Fibroblast of villous mesenchyme (primary cell): ENCODE measurements at regions not wholly inside any gene's neighbourhood (a gene's known extent, or its start where the extent isn't known, plus 50 kb on each side); places are given as distances from the start of the nearest gene placed in this dataset.
"Not testable (repeated sequence)": the region's sequence is repeated elsewhere in the genome, so short reads cannot be mapped to it uniquely, and the experiment has no call there.

Source experiments
- DNase-seq: peaks from one replicate; pipeline ENCODE4 v3.0.0-alpha.2; 2010; ENCODE audit warnings: low read depth
- H3K4me3 ChIP-seq: 2 replicates; pipeline ENCODE4 v1.5.1; 2011; ENCODE audit warnings: low read depth, mild to moderate bottlenecking, low read length
- CTCF ChIP-seq: IDR thresholded peaks from 2 replicates; pipeline ENCODE4 v1.5.1; 2012; ENCODE audit warnings: low read depth, mild to moderate bottlenecking, low read length; ENCODE audit not compliant: insufficient read depth

GRCh38 chr11:56848141-56848809, 99.8 kb upstream of the OR9G4 start:
- DNase-seq, result no peak
- no peak overlapping the region for H3K4me3 ChIP-seq
- TF ChIP-seq CTCF, result no peak

- TF ChIP-seq CTCF, result no peak
- no peak overlapping the region for H3K4me3 ChIP-seq
- no peak for DNase-seq
These were observed 98.4 kb upstream of the OR9G4 start for GRCh38 chr11:56846631-56847576.

GRCh38 chr11:56845121-56845732, 96.7 kb upstream of the OR9G4 start:
- H3K4me3 ChIP-seq, result no peak overlapping the region
- no peak for DNase-seq
- no peak for TF ChIP-seq CTCF

- TF ChIP-seq CTCF, result no peak
- no peak for DNase-seq
- H3K4me3 ChIP-seq, result no peak overlapping the region
These were observed 95.3 kb upstream of the OR9G4 start for GRCh38 chr11:56843816-56844215.

- no peak overlapping the region for H3K4me3 ChIP-seq
- TF ChIP-seq CTCF, result no peak
- DNase-seq, result no peak
These were observed 94.6 kb upstream of the OR9G4 start for GRCh38 chr11:56842814-56843794.

- TF ChIP-seq CTCF, result peak; percentile 66
- H3K4me3 ChIP-seq, result no peak overlapping the region
- peak; percentile 56 for DNase-seq
These were observed 92.8 kb upstream of the OR9G4 start for GRCh38 chr11:56841210-56841810.

- not testable (repeated sequence) for DNase-seq, H3K4me3 ChIP-seq
These were observed 78.9 kb upstream of the OR9G4 start for GRCh38 chr11:56827357-56827756.
